HPDE6-E6E7 (cell line): ENCODE measurements at regions not wholly inside any gene's neighbourhood (a gene's known extent, or its start where the extent isn't known, plus 50 kb on each side); places are given as distances from the start of the nearest gene placed in this dataset.
"Not testable (repeated sequence)": the region's sequence is repeated elsewhere in the genome, so short reads cannot be mapped to it uniquely, and the experiment has no call there.

Experiments used
- DNase-seq: peaks from one replicate; pipeline ENCODE4 v3.0.0; 2011; ENCODE audit warnings: missing footprints; ENCODE audit errors: extremely low spot score

- DNase-seq, result no peak
These were observed 993.5 kb upstream of the PRKX start for GRCh38 chrX:4706961-4707360.

DNA sequence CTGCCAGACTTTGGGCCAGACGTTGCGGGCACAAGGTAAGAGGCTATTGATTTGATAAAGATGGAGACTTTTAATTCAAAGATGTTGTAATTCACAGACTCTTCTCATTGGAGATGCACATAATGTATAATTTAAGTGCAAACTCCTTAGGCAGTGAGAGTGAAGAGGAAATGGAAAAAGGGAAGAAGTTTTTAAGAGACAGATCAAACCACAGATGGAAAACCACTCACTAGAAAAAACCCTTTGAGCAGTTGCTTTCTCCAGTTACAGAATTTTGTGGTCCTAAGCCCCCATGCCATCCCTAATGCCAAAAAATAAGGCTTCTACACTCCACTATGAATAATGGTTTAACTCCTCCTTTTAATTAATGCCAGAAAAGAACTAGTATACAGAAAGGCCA is 977.1 kb upstream of the PRKX start:
- no peak for DNase-seq

GRCh38 chrX:4682636-4683035 is 969.2 kb upstream of the PRKX start:
- DNase-seq, result no peak

DNA sequence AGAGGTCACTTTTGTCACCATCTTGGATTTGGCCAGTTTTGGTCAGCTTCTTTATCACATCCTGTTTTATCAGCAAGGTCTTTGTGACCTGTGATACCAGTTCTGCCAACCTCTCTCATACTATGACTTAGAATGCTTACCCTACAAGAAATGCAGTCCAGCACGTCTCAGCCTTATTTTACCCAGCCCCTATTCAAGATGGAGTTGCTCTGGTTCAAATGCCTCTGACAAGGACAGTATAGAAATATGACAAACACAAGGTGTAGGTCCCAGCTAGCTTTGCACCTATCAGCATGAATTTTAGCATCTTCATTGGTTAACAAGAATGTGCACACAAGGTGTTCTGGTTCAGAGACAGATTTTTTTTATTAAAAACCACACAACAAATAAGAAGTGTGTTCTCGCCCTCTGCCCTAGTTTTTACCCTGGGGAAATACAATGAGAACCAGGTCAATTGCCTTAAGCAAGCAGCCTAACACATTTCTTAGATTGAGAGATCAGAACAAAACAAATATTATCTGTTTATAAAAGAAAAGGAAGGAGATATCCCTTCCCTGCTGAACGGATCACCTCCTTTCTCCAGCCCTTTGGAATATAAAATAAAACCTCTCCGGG is 962.3 kb upstream of the PRKX start:
- no peak for DNase-seq

DNA sequence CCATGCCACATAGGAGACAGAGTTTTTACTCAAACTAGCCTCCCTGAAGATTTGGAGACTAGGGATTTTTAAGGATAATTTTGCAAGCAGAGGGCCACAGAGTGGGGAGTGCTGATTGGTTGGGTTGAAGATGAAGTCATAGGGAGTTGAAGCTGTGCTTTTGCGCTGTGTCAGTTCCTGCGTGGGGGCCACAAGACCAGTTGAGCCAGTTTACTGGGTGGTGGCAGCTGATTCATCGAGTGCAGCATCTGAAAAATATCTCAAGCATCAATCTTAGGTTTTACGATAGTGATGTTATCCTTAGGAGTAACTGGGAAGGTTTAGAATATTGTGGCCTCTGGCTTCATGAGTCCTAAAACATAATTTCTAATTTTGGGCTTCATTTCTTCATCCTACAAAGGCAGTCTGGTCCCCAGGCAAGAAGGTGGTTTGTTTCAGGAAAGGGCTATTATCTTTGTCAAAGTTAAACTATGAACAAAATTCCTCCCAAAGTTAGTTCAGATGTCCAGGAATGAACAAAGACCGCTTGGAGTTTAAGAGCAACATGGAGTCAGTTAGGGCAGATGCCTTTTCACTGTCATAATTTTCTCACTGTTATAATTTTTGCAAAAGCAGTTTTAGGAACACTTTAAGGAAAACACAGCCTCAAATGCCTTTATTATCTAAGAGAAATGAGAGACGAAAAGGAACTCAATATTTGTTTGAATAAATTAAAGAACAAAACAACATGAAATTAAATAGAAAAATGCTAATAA is 960.8 kb upstream of the PRKX start:
- DNase-seq, result no peak

DNA sequence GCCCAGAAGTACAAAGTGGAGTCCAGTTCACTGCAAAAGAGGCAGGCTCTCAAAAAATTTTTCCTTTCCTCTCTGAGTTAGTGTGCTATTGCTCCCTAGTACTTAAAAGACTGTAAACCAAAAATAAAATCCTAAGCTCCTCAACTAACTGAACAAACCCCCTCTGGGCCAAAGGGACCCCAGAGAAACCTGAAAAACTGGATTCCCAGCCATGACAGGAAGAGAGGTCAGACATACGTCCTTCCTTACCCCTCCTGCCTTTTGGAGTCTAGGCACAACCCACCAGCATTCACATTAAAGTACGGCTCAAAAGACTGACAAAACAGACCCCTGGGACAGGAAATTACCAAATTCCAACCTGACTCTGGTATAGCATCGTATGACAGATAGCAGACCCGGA is 957.9 kb upstream of the PRKX start:
- no peak for DNase-seq

GRCh38 chrX:4670606-4671005 is 957.2 kb upstream of the PRKX start:
- no peak for DNase-seq

DNA sequence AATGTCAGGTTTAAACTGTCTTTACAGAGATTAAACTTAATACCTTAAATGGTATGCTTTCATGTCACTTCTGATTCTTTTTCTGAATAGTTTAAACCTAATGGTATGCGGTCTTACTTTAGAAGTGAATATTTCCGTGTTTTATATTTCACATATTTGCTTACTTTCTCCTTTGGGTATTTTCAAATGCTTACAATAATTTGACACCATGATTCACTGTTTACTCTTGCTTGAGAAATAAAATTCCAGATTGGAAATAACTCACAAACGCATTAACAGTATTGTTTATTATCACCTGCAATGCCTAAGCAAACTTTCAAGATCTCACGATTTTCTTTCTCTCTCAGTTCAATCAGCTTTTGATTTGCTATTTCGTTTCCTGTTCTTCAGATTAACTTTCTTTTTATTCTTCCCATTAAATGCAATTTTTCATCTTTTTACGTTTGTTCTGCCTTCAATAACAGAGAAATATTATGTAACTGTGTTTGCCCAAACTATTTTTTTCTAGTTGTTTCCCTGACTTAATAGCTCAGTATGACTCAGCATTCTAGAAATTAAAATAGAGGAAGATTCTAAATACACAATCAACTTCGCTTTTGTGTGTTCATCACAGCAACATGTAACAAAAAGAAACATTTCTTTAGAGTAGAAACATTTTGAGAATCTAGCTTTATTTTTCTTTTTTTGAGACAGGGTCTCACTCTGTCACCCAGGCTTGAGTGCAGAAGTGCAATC is 955.5 kb upstream of the PRKX start:
- no peak for DNase-seq

DNA sequence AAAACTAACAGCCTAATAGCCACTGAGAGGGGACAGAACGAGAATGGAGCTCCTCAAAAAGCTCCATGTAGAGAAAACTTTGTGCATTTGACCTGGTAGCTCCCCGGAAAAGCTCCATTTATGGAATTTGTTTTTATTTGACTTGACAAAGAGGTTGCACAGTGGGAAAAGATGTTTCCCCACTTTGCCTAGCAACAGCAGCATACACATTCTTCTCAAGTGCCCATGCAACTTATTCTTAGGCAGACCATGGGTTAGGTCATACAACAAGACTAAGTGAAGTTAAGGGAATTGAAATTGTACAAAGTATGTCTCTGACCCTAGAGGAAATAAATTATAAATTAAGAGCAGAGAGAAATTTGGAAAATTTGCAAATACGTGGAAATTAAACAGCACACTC is 949.6 kb upstream of the PRKX start:
- no peak for DNase-seq

- no peak for DNase-seq
These were observed 948.3 kb upstream of the PRKX start for GRCh38 chrX:4661771-4662170.

GRCh38 chrX:4656419-4656818 is 943.0 kb upstream of the PRKX start:
- DNase-seq, result no peak

DNA sequence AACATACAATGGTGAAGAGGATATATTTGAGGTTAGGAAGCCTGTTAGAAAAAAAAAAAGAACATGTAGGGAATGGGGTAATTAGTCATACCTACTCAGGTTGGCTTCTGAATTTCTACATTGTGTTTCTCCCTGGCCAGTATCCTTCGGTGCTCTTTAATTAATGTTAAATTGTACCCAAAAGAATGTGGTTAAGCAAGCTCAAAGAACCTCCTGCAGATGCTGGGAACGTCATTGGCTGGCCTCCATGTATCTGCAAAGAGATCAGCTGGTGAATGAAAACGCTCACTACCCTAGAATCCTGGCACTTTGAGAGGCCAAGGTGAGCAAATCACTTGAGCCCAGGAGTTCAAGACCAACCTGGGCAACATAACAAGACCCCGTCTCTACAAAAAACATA is 942.3 kb upstream of the PRKX start:
- DNase-seq, result no peak

DNA sequence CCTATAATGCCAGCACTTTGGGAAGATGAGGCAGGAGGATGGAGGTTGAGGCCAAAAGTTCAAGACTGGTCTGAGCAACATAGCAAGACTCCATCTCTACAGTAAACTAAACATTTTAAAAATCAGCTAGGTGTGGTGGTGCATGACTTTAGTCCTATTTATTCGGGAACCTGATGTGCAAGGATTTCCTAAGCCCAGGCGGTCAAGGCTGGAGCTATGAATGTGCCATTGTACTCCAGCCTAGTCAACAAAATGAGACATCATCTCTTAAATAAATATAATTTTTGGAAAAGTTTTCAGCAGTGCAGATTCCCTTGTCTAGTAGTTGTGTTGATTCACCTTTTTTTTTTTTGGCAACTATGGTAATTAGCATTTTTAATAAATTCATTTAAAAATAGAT is 928.7 kb upstream of the PRKX start:
- no peak for DNase-seq

DNA sequence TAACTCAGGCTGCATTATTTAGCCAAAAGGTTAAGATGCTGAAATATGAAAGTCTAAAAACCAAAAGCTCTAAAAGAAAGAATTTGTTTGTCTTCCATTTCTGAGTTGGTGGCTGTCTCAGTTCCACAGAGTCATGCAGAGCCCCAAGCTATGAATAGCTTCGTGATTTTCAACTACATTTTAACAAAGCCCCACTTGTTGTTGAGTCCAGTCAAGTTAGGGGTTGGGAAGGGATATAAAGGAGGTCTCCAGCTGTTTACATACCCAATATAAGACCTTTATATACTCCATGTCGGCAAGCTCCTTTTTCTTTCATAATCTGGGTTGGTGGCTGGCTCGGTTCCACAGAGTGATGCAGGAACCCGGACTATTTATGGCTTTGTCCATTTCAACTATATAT is 924.6 kb upstream of the PRKX start:
- no peak for DNase-seq

- DNase-seq, result no peak
These were observed 914.0 kb upstream of the PRKX start for GRCh38 chrX:4627414-4627813.

GRCh38 chrX:4622486-4623167 is 909.2 kb upstream of the PRKX start:
- no peak for DNase-seq

GRCh38 chrX:4613651-4614050 is 900.2 kb upstream of the PRKX start:
- not testable (repeated sequence) for DNase-seq

DNA sequence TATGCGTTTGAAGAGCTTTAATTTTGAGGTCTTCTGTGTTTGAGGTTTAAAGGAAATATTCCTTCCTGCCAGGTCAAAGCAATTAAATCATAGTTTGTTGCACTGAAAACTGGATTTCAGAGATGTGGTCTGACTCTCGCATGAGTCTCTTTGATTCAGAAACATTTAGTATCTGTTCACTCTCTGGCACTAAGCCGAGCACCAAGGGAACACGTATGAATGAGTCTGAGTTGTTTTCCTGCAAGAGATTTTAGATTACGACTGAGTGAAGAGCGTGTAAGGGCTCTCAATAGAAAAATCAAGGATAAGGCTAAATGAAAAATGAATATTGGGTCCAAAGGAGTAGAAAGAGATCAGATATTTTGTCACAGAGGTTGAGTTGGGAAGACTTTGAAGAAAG is 875.4 kb upstream of the PRKX start:
- no peak for DNase-seq

- no peak for DNase-seq
These were observed 875.0 kb upstream of the PRKX start for GRCh38 chrX:4588466-4588865.

DNA sequence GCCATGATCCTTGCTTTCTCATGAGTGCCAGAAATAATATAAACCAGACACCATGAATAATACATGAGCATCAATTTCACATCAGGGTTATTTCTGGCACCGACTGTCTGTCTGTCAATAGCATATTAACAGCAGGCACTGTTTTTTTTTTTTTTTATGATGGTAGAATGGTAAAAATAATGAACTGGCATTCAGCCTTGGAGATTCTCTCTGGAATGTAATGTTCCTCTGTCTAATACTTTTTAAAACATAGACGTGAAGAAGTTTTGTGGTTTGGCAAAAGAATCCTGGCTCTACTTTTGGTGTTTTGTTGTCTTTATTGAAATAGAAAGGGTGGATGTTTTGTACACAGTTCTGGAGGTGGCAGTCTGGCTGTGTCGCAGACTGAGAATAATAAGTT is 874.6 kb upstream of the PRKX start:
- DNase-seq, result no peak

DNA sequence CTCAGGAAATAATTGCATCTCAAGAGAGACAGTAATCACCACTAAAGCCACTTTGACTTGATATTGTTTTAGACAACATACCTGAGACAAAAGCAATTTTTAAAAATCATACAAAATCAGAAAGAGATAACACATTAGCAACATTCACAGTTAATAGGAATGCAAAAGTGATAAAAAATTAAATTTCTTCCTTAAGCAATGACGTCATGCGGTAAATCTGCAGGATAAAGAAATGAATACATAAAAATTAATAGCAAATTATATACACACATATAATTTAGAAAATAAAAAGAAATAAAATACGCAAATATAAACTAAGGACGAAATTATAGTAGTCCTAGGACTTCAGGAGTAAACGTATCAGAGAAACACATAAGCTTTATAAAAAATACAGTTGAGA is 866.5 kb upstream of the PRKX start:
- no peak for DNase-seq

DNA sequence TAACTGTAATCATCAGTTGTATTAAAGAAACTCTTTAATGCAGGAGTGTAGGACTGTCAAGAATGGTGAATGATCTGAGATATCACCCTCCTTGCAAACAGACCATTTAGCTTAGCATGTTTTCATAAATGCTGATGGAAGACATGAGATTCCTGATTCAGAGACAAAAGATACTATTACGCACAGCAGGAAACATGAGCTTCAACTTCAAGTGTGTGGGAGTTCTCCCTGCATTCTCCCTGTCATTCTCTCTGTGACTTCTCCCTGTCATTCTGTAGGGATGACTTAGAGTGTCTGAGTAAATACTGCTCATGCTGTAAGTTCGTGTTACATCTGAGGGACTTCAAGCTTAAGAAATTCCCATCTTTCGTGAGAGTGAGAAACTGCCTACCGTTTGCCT is 866.0 kb upstream of the PRKX start:
- no peak for DNase-seq

DNA sequence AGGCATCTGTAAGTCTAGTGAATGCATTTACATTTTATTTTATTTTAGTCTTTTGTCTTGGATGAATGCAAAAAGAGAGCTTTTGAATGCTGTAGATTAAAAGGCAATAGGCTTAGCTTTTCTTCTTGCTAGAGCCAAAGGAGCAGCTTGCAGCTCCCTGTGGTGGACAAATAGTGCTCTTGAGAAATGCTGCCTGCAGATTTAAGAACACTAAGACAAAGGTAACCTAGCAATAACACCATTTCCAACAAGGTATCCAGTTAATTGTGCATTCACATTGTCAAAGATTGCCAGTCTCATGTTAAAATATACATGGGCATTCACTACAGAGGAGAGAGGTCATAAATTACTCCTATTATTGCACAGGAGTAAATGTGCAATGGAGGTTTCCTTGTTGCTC is 859.2 kb upstream of the PRKX start:
- DNase-seq, result no peak
